ENCODE measurements at regions not wholly inside any gene's neighbourhood (a gene's known extent, or its start where the extent isn't known, plus 50 kb on each side); places are given as distances from the start of the nearest gene placed in this dataset.
A peak's percentile ranks its signal among the peaks of the same experiment; 100 is the strongest.
"Not testable (repeated sequence)": the region's sequence is repeated elsewhere in the genome, so short reads cannot be mapped to it uniquely, and the experiment has no call there.

DNA sequence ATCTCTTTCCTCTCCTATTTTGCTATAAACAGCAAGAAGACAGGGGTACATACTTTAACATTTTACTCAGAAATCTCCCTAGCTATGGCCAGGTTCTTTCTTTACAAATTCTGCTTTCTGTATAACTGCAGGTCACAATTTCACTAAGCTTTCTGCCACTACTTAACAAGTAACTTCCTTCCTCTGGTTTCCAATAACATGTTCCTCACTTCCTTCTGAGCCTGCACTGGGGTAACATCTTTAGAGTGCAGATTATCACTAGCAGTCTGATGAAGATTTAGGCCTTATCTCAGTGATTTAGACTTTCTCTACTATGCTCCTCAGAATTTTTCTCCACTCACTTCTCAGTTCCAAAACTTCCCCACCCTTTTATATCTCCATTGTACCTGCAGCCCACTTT lies 1930.5 kb upstream of the AGA start:
- no peak overlapping the region for H3K27ac ChIP-seq (ENCODE audit: low read depth, low read length)

GRCh38 chr4:179378847-179379246 lies 1936.6 kb upstream of the AGA start:
- H3K9me3 ChIP-seq (ENCODE audit: control insufficient read depth, insufficient read depth, low read length); H3K9ac ChIP-seq (ENCODE audit: low read depth, low read length); H3K4me1 ChIP-seq (ENCODE audit: control insufficient read depth, insufficient read depth, low read length); H3K27ac ChIP-seq (ENCODE audit: low read depth, low read length); H3K36me3 ChIP-seq (ENCODE audit: control insufficient read depth, insufficient read depth, low read length); H3K27me3 ChIP-seq (ENCODE audit: control insufficient read depth, insufficient read depth, low read length); H3K4me3 ChIP-seq (ENCODE audit: low read depth, low read length): not testable (repeated sequence)

More for the DNA sequence above, 1930.5 kb upstream of the AGA start:
- Histone ChIP-seq H3K9me3 (ENCODE audit: control insufficient read depth, insufficient read depth, low read length) (no peaks in the 10 kb centered on the region), H3K4me3 (ENCODE audit: low read depth, low read length) (no peak overlapping the region), H3K4me1 (ENCODE audit: control insufficient read depth, insufficient read depth, low read length) (no peaks in the 10 kb centered on the region), H3K27me3 (ENCODE audit: control insufficient read depth, insufficient read depth, low read length) (no peaks in the 10 kb centered on the region), H3K36me3 (ENCODE audit: control insufficient read depth, insufficient read depth, low read length) (no peaks in the 10 kb centered on the region), H3K9ac (ENCODE audit: low read depth, low read length) (no peak overlapping the region)

- Histone ChIP-seq H3K36me3 (ENCODE audit: control insufficient read depth, insufficient read depth, low read length) (no peaks in the 10 kb centered on the region), H3K4me3 (ENCODE audit: low read depth, low read length) (no peak overlapping the region), H3K9me3 (ENCODE audit: control insufficient read depth, insufficient read depth, low read length) (no peaks in the 10 kb centered on the region; the same call in 1 of the 2 replicates), H3K9ac (ENCODE audit: low read depth, low read length) (no peak overlapping the region), H3K4me1 (ENCODE audit: control insufficient read depth, insufficient read depth, low read length) (no peaks in the 10 kb centered on the region), H3K27ac (ENCODE audit: low read depth, low read length) (no peak overlapping the region), H3K27me3 (ENCODE audit: control insufficient read depth, insufficient read depth, low read length) (no peaks in the 10 kb centered on the region)
Measured at GRCh38 chr4:179392787-179393186, 1950.5 kb upstream of the AGA start.

GRCh38 chr4:179398414-179398813 lies 1956.2 kb upstream of the AGA start:
- Histone ChIP-seq H3K4me1 (ENCODE audit: control insufficient read depth, insufficient read depth, low read length) (no peaks in the 10 kb centered on the region), H3K9me3 (ENCODE audit: control insufficient read depth, insufficient read depth, low read length) (no peaks in the 10 kb centered on the region; the same call in 1 of the 2 replicates), H3K27ac (ENCODE audit: low read depth, low read length) (no peak overlapping the region), H3K36me3 (ENCODE audit: control insufficient read depth, insufficient read depth, low read length) (no peaks in the 10 kb centered on the region), H3K27me3 (ENCODE audit: control insufficient read depth, insufficient read depth, low read length) (no peaks in the 10 kb centered on the region), H3K9ac (ENCODE audit: low read depth, low read length) (no peak overlapping the region), H3K4me3 (ENCODE audit: low read depth, low read length) (no peak overlapping the region)

- Histone ChIP-seq H3K27ac (ENCODE audit: low read depth, low read length) (no peak overlapping the region), H3K4me1 (ENCODE audit: control insufficient read depth, insufficient read depth, low read length) (no peaks in the 10 kb centered on the region), H3K4me3 (ENCODE audit: low read depth, low read length) (no peak overlapping the region), H3K27me3 (ENCODE audit: control insufficient read depth, insufficient read depth, low read length) (no peaks in the 10 kb centered on the region), H3K9me3 (ENCODE audit: control insufficient read depth, insufficient read depth, low read length) (no peaks in the 10 kb centered on the region; the same call in 1 of the 2 replicates), H3K36me3 (ENCODE audit: control insufficient read depth, insufficient read depth, low read length) (no peaks in the 10 kb centered on the region), H3K9ac (ENCODE audit: low read depth, low read length) (no peak overlapping the region)
Measured at GRCh38 chr4:179399054-179399782, 1957.0 kb upstream of the AGA start.

DNA sequence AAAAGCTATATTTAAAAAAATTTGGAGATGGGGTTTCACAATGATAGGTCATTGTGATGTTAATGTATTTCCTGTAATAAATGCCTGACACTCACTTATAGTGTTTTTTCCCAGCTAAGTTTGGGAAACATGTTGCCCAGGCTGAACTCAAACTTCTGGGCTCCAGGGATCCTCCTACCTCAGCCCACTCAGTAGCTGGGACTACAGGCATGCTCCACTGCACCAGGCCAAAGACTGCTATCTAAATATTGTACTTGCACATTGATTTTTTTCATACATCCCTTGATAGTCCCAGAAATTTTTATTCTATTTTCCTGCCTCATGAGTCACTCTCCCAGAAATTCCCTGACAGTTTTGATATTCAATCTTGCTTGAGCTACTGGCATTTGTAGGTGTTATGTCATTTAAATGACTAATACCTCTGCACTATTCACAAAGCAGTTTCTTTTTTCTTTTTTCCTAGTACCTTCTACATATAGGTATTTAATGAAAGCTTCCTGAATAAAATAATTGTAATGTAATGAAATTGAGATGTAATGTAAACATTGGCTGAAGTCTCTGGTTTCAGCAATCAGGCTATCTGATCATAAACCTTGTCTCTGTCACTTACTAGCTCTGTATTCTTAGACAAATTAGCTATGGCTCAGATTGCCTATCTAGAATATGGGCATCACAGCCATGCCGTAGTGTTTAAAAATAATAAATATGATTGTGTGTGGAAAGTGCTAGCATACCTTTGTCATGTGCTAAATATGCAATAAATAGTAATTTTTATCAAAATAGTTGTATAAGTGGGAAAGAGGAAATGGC lies 1973.0 kb upstream of the AGA start:
- Histone ChIP-seq H3K9me3 (ENCODE audit: control insufficient read depth, insufficient read depth, low read length) (no peaks in the 10 kb centered on the region), H3K4me1 (ENCODE audit: control insufficient read depth, insufficient read depth, low read length) (peaks cover 18% of the 10 kb centered on the region), H3K4me3 (ENCODE audit: low read depth, low read length) (no peak overlapping the region), H3K27me3 (ENCODE audit: control insufficient read depth, insufficient read depth, low read length) (no peaks in the 10 kb centered on the region), H3K36me3 (ENCODE audit: control insufficient read depth, insufficient read depth, low read length) (no peaks in the 10 kb centered on the region), H3K9ac (ENCODE audit: low read depth, low read length) (no peak overlapping the region), H3K27ac (ENCODE audit: low read depth, low read length) (peak overlapping the region; percentile 8)

- H3K27me3 ChIP-seq (ENCODE audit: control insufficient read depth, insufficient read depth, low read length), result no peaks in the 10 kb centered on the region
- peak overlapping the region; percentile 8 for H3K27ac ChIP-seq (ENCODE audit: low read depth, low read length)
- H3K36me3 ChIP-seq (ENCODE audit: control insufficient read depth, insufficient read depth, low read length), result no peaks in the 10 kb centered on the region
- H3K9ac ChIP-seq (ENCODE audit: low read depth, low read length), result no peak overlapping the region
- no peaks in the 10 kb centered on the region for H3K9me3 ChIP-seq (ENCODE audit: control insufficient read depth, insufficient read depth, low read length)
- no peak overlapping the region for H3K4me3 ChIP-seq (ENCODE audit: low read depth, low read length)
- peaks cover 18% of the 10 kb centered on the region for H3K4me1 ChIP-seq (ENCODE audit: control insufficient read depth, insufficient read depth, low read length)
Measured at GRCh38 chr4:179415847-179416223, 1973.6 kb upstream of the AGA start.

- Histone ChIP-seq H3K4me1 (ENCODE audit: control insufficient read depth, insufficient read depth, low read length) (peaks cover 18% of the 10 kb centered on the region), H3K27me3 (ENCODE audit: control insufficient read depth, insufficient read depth, low read length) (no peaks in the 10 kb centered on the region), H3K9ac (ENCODE audit: low read depth, low read length) (no peak overlapping the region), H3K4me3 (ENCODE audit: low read depth, low read length) (no peak overlapping the region), H3K36me3 (ENCODE audit: control insufficient read depth, insufficient read depth, low read length) (no peaks in the 10 kb centered on the region), H3K9me3 (ENCODE audit: control insufficient read depth, insufficient read depth, low read length) (no peaks in the 10 kb centered on the region), H3K27ac (ENCODE audit: low read depth, low read length) (no peak overlapping the region)
Measured at GRCh38 chr4:179417357-179417756, 1975.1 kb upstream of the AGA start.

GRCh38 chr4:179437962-179438361 lies 1995.7 kb upstream of the AGA start:
- no peak overlapping the region for H3K4me3 ChIP-seq (ENCODE audit: low read depth, low read length)
- H3K27me3 ChIP-seq (ENCODE audit: control insufficient read depth, insufficient read depth, low read length), result no peaks in the 10 kb centered on the region
- H3K9ac ChIP-seq (ENCODE audit: low read depth, low read length), result no peak overlapping the region
- H3K36me3 ChIP-seq (ENCODE audit: control insufficient read depth, insufficient read depth, low read length), result no peaks in the 10 kb centered on the region
- no peaks in the 10 kb centered on the region for H3K9me3 ChIP-seq (ENCODE audit: control insufficient read depth, insufficient read depth, low read length)
- H3K27ac ChIP-seq (ENCODE audit: low read depth, low read length), result no peak overlapping the region
- H3K4me1 ChIP-seq (ENCODE audit: control insufficient read depth, insufficient read depth, low read length), result no peaks in the 10 kb centered on the region; the same call in 1 of the 2 replicates

- Histone ChIP-seq H3K27ac (ENCODE audit: low read depth, low read length) (no peak overlapping the region), H3K36me3 (ENCODE audit: control insufficient read depth, insufficient read depth, low read length) (no peaks in the 10 kb centered on the region), H3K9me3 (ENCODE audit: control insufficient read depth, insufficient read depth, low read length) (no peaks in the 10 kb centered on the region), H3K4me1 (ENCODE audit: control insufficient read depth, insufficient read depth, low read length) (no peaks in the 10 kb centered on the region; the same call in 1 of the 2 replicates), H3K27me3 (ENCODE audit: control insufficient read depth, insufficient read depth, low read length) (no peaks in the 10 kb centered on the region), H3K9ac (ENCODE audit: low read depth, low read length) (no peak overlapping the region), H3K4me3 (ENCODE audit: low read depth, low read length) (no peak overlapping the region)
Measured at GRCh38 chr4:179441596-179441995, 1999.4 kb upstream of the AGA start.

DNA sequence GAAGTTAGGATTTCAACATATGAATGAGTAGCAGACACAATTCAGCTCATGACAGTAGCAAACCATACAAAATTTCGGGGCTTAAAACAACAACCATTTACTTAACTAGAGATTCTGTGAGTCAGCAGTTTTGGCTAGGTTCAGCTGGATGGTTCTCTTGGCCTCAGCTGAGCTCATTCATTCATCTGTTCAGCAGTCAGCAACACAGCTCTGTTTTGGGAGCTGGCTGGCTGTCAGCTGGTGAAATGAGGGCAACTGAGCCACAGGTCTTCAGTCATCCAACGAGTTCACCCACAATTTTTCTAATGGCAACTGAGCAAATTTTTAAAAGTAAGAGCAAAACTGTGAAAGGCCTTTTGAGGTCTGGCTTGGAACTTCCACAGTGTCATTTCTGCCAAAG lies 2005.1 kb upstream of the AGA start:
- no peaks in the 10 kb centered on the region for H3K9me3 ChIP-seq (ENCODE audit: control insufficient read depth, insufficient read depth, low read length)
- H3K27me3 ChIP-seq (ENCODE audit: control insufficient read depth, insufficient read depth, low read length), result no peaks in the 10 kb centered on the region
- no peak overlapping the region for H3K27ac ChIP-seq (ENCODE audit: low read depth, low read length)
- H3K36me3 ChIP-seq (ENCODE audit: control insufficient read depth, insufficient read depth, low read length), result no peaks in the 10 kb centered on the region
- no peak overlapping the region for H3K4me3 ChIP-seq (ENCODE audit: low read depth, low read length)
- H3K9ac ChIP-seq (ENCODE audit: low read depth, low read length), result no peak overlapping the region
- no peaks in the 10 kb centered on the region; the same call in 1 of the 2 replicates for H3K4me1 ChIP-seq (ENCODE audit: control insufficient read depth, insufficient read depth, low read length)
